Gastrocnemius medialis (tissue), 4 donors: ENCODE measurements at regions not wholly inside any gene's neighbourhood (a gene's known extent, or its start where the extent isn't known, plus 50 kb on each side); places are given as distances from the start of the nearest gene placed in this dataset.

Source experiments
- ATAC-seq, 2 donors: fragments of 150-250 bp; one replicate each; pipeline ENCODE4 v1.9.1; 2016
- DNase-seq, 2 donors: peaks; one replicate each; pipeline ENCODE4 v3.0.0-alpha.2; 2019
- H3K27ac ChIP-seq, 4 donors: fragments of 200-600 bp; sonication (generic); 1 replicate in 1 of 4; 2 replicates in 3 of 4; pipeline ENCODE4 v1.5.1; 2016 to 2018; ENCODE audit warnings: mild to moderate bottlenecking in 2 of 4, moderate library complexity in 1 of 4
- H3K27me3 ChIP-seq, 3 donors: fragments of 200-600 bp; sonication (generic) in 2 of 3; 1 replicate in 1 of 3; 2 replicates in 2 of 3; pipeline versions ENCODE4 v1.5.1 to v1.6.0; 2016 to 2019; ENCODE audit warnings: mild to moderate bottlenecking in 1 of 3, moderate library complexity in 1 of 3
- H3K36me3 ChIP-seq, 2 donors: fragments of 200-600 bp; sonication (generic) in 1 of 2; one replicate each; pipeline ENCODE4 v1.5.1; 2017 to 2018
- H3K4me1 ChIP-seq, 2 donors: fragments of 200-600 bp; sonication (generic) in 1 of 2; one replicate each; pipeline ENCODE4 v1.5.1; 2016 to 2017; ENCODE audit warnings: mild to moderate bottlenecking in 2 of 2
- H3K4me3 ChIP-seq, 4 donors: fragments of 200-600 bp; sonication (generic) in 3 of 4; 1 replicate in 1 of 4; 2 replicates in 3 of 4; pipeline ENCODE4 v1.5.1; 2016 to 2019; ENCODE audit warnings: mild to moderate bottlenecking in 2 of 4
- H3K9me3 ChIP-seq, 3 donors: fragments of 200-600 bp; sonication (generic) in 2 of 3; 1 replicate in 1 of 3; 2 replicates in 2 of 3; pipeline ENCODE4 v1.5.1; 2016 to 2019
- CTCF ChIP-seq, 5 experiments: fragments of 450-650 bp in 3 of 5; fragments of 200-600 bp in 2 of 5; sonication (generic) in 2 of 5; IDR thresholded peaks in 4 of 5; conservative IDR thresholded peaks in 1 of 5; 1 replicate in 4 of 5; 2 replicates in 1 of 5; pipeline ENCODE4 v1.5.1; 2016 to 2019; ENCODE audit warnings: antibody characterized with exemption in 5 of 5, mild to moderate bottlenecking in 3 of 5, moderate library complexity in 3 of 5
- POLR2A ChIP-seq, 2 donors: fragments of 450-650 bp; IDR thresholded peaks; one replicate each; pipeline ENCODE4 v1.6.1; 2017; ENCODE audit warnings: antibody characterized with exemption in 2 of 2, mild to moderate bottlenecking in 2 of 2, moderate library complexity in 2 of 2
- in situ Hi-C, 4 donors: fragments of 200-750 bp; cut with MboI; loops; one replicate each; pipeline versions ENCODE4 v1.15.0 to v1.8.0; 2017; ENCODE audit warnings: low sequenced_read_pairs in 4 of 4
- intact Hi-C: fragments of 100-400 bp; cut with DNase I; formaldehyde crosslinking; loops from one replicate; pipeline ENCODE4 v1.15.1; 2023; ENCODE audit warnings: low total_unique reads

GRCh38 chr17:77419547-77420094, 278.9 kb downstream of the SEC14L1 start:
- TF ChIP-seq POLR2A (IDR thresholded peaks at IDR 0.05) (no peak), CTCF (IDR thresholded peaks at IDR 0.05 in 4 of 5, conservative IDR thresholded peaks at IDR 0.05 in 1 of 5) (no peak)
- peak overlapping the region; percentile 85 to 92 (median 86) for H3K27ac ChIP-seq
- peaks cover 53 to 54% of the 10 kb centered on the region in 2 donors for H3K4me1 ChIP-seq
- DNase-seq = no peak
- ATAC-seq = no peak
- in situ Hi-C loops = loop anchor here in 1 of 4 donors (10.0 kb wide), 2 partner anchors 75 to 95 kb away; no protein-coding TSS in a partner anchor
- no peaks in the 10 kb centered on the region for H3K9me3 ChIP-seq
- intact Hi-C loops = loop anchor here (5.0 kb wide), 1 partner anchor 132 kb away; no protein-coding TSS in a partner anchor
- no peak overlapping the region for H3K4me3 ChIP-seq
- H3K27me3 ChIP-seq = no peaks in the 10 kb centered on the region
- H3K36me3 ChIP-seq = no peaks in the 10 kb centered on the region

DNA sequence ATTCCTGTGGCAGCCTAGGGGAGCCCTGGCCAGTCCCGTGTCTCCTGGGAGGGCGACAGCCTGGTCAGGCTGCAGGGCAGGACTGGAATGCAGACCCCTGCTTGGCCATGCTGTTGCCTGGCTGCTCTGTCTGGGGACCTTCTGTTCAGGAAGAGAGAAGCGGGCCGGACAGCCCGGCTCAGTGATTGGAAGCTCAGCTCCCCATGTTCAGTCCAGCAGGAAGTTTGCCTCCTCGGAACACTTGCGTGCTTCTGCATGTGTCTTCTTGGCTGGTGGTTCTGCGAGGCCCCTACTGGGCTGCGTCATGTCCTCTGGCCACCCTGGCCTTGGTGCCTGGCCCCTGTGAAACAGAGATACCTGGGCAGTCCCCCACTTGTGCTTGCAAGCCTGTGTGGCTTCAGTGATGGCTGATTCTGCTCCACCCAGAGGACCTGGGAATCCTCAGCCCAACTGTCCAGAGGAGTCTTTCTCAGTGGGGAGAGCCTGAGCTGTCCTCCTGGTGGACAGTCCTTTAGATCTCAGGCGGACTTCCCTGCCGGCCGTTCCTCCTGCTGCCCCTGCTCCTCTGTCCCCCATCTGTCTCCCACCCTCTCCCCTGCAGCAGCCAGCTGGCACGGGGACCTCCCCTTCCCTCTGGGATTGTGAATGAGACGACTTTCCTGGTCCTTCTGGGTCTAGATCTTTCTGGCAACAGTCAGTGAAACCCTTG, 279.5 kb downstream of the SEC14L1 start:
- DNase-seq (no peak), ATAC-seq (no peak)
- no peaks in the 10 kb centered on the region for H3K36me3 ChIP-seq
- intact Hi-C loops (loop anchor here (5.0 kb wide), 1 partner anchor 133 kb away; no protein-coding TSS in a partner anchor), in situ Hi-C loops (loop anchor here in 1 of 4 donors (10.0 kb wide), 2 partner anchors 75 to 95 kb away; no protein-coding TSS in a partner anchor)
- no peak for TF ChIP-seq POLR2A (IDR thresholded peaks at IDR 0.05)
- no peak for TF ChIP-seq CTCF (IDR thresholded peaks at IDR 0.05 in 4 of 5, conservative IDR thresholded peaks at IDR 0.05 in 1 of 5)
- H3K4me3 ChIP-seq = no peak overlapping the region
- peak overlapping the region; percentile 85 to 92 (median 86) for H3K27ac ChIP-seq
- H3K4me1 ChIP-seq = peaks cover 53 to 57% of the 10 kb centered on the region in 2 donors
- H3K27me3 ChIP-seq = no peaks in the 10 kb centered on the region
- H3K9me3 ChIP-seq = no peaks in the 10 kb centered on the region

- peak overlapping the region; percentile 1 to 17 (median 9) for H3K4me3 ChIP-seq
- peak in 1 of 2 donors; percentile 70 for DNase-seq
Observed at GRCh38 chr17:77420804-77421629, 280.2 kb downstream of the SEC14L1 start.

More at GRCh38 chr17:77420804-77421629, 280.2 kb downstream of the SEC14L1 start:
- Histone ChIP-seq H3K9me3 (no peaks in the 10 kb centered on the region), H3K36me3 (no peaks in the 10 kb centered on the region), H3K27me3 (no peaks in the 10 kb centered on the region), H3K27ac (peak overlapping the region; percentile 85 to 92 (median 86)), H3K4me1 (peaks cover 61 to 64% of the 10 kb centered on the region in 2 donors)
- in situ Hi-C loops (loop anchor here in 1 of 4 donors (10.0 kb wide), 2 partner anchors 74 to 96 kb away; no protein-coding TSS in a partner anchor), intact Hi-C loops (loop anchor here (5.0 kb wide), 1 partner anchor 134 kb away; no protein-coding TSS in a partner anchor)
- peak; percentile 7 to 21 for ATAC-seq
- TF ChIP-seq POLR2A (IDR thresholded peaks at IDR 0.05) (no peak), CTCF (IDR thresholded peaks at IDR 0.05 in 4 of 5, conservative IDR thresholded peaks at IDR 0.05 in 1 of 5) (no peak)
